A549 (cell line): ENCODE measurements at regions not wholly inside any gene's neighbourhood (a gene's known extent, or its start where the extent isn't known, plus 50 kb on each side); places are given as distances from the start of the nearest gene placed in this dataset.

Experiments used
- ATAC-seq, 2 experiments: fragments of 200-7000 bp in 1 of 2; fragments of >200 bp in 1 of 2; cut with Nextera tagmentation in 1 of 2; cut with Tn5 transposase in 1 of 2; 3 replicates each; pipeline versions ENCODE4 v1.8.0 to v1.9.1; 2018 to 2020; ENCODE audit warnings: mild to moderate bottlenecking in 1 of 2, moderate library complexity in 1 of 2
- CTCF ChIA-PET: fragments of 300-600 bp; sonication (Branson Sonifier 250); formaldehyde crosslinking; extraction: SDS; loops from one replicate; lab custom pipeline; 2021; ENCODE audit warnings: antibody characterized with exemption, inconsistent platforms; lab: Yijun Ruan, JAX
- POLR2A ChIA-PET: fragments of 350-600 bp; formaldehyde crosslinking; extraction: SDS; loops from one replicate; lab custom pipeline; 2021; ENCODE audit warnings: antibody characterized with exemption, inconsistent platforms; lab: Yijun Ruan, JAX
- DNase-seq, 2 experiments: peaks; one replicate each; pipeline versions ENCODE4 v3.0.0 to v3.0.0-alpha.2; 2011 to 2016; ENCODE audit warnings: low read depth in 1 of 2, low spot score in 1 of 2
- FAIRE-seq: peaks from 2 replicates; lab custom pipeline; 2011; peaks lifted over from hg19 to GRCh38; lab: Jason Lieb, UNC
- H3K27ac ChIP-seq, 2 experiments: fragments of >200 bp; sonication (Bioruptor Twin); formaldehyde crosslinking; 3 replicates each; pipeline ENCODE4 v1.5.1; 2016 to 2017
- H3K4me1 ChIP-seq: fragments of >200 bp; sonication (Bioruptor Twin); formaldehyde crosslinking; 3 replicates; pipeline ENCODE4 v1.6.1; 2016
- H3K4me2 ChIP-seq: fragments of >200 bp; sonication (Bioruptor Twin); formaldehyde crosslinking; 3 replicates; pipeline ENCODE4 v1.6.1; 2016
- H3K4me3 ChIP-seq: fragments of >200 bp; sonication (Bioruptor Twin); formaldehyde crosslinking; 3 replicates; pipeline ENCODE4 v1.5.1; 2016
- H3K9me3 ChIP-seq: fragments of >200 bp; sonication (Bioruptor Twin); formaldehyde crosslinking; 3 replicates; pipeline ENCODE4 v1.6.1; 2016
- CBX8 ChIP-seq: fragments of 200-600 bp; sonication (generic); IDR thresholded peaks from 2 replicates; pipeline ENCODE4 v1.6.1; 2016
- CEBPB ChIP-seq, 2 experiments: fragments of >200 bp in 1 of 2; sonication (Bioruptor Twin) in 1 of 2; formaldehyde crosslinking in 1 of 2; IDR thresholded peaks; 2 replicates each; pipeline ENCODE4 v1.6.1; 2012 to 2016
- CHD4 ChIP-seq: fragments of 200-600 bp; sonication (generic); IDR thresholded peaks from 2 replicates; pipeline ENCODE4 v1.6.1; 2016; ENCODE audit warnings: antibody characterized with exemption, mild to moderate bottlenecking, borderline replicate concordance
- FOSB ChIP-seq: fragments of 250-450 bp; sonication (Bioruptor Pico); IDR thresholded peaks from 2 replicates; pipeline ENCODE4 v1.5.0; 2020; ENCODE audit warnings: mild to moderate bottlenecking, moderate library complexity
- HOXA7 ChIP-seq: fragments of 250-450 bp; sonication (Bioruptor Pico); IDR thresholded peaks from 2 replicates; pipeline ENCODE4 v1.5.0; 2020; ENCODE audit warnings: mild to moderate bottlenecking, moderate library complexity
- HOXB5 ChIP-seq: fragments of 250-450 bp; sonication (Bioruptor Pico); IDR thresholded peaks from 2 replicates; pipeline ENCODE4 v1.5.0; 2020; ENCODE audit warnings: mild to moderate bottlenecking, moderate library complexity
- JUN ChIP-seq, 2 experiments: fragments of >200 bp; sonication (Bioruptor Twin); formaldehyde crosslinking; IDR thresholded peaks; 2 replicates in 1 of 2; 3 replicates in 1 of 2; pipeline ENCODE4 v1.6.1; 2016 to 2017
- MAZ ChIP-seq: fragments of 150-350 bp; IDR thresholded peaks from 2 replicates; pipeline ENCODE4 v1.6.1; 2014; ENCODE audit warnings: antibody characterized with exemption, low read depth, low read length, borderline replicate concordance
- POLR2A ChIP-seq: IDR thresholded peaks from 2 replicates; pipeline ENCODE4 v1.6.1; 2012; ENCODE audit warnings: mild to moderate bottlenecking, low read length
- RCOR1 ChIP-seq: fragments of 150-350 bp; IDR thresholded peaks from 2 replicates; pipeline ENCODE4 v1.6.1; 2014; ENCODE audit warnings: antibody characterized with exemption, low read length, low read depth
- RNF2 ChIP-seq: fragments of 200-600 bp; sonication (generic); IDR thresholded peaks from 2 replicates; pipeline ENCODE4 v1.6.1; 2016; ENCODE audit warnings: low read depth, mild to moderate bottlenecking, antibody characterized with exemption, moderate library complexity, borderline replicate concordance
- ZFP36 ChIP-seq: fragments of 450-650 bp; IDR thresholded peaks from 2 replicates; pipeline ENCODE4 v1.6.1; 2014; ENCODE audit warnings: borderline replicate concordance; ENCODE audit not compliant: partially characterized antibody
- ZNF302 ChIP-seq: fragments of 250-450 bp; sonication (Bioruptor Pico); IDR thresholded peaks from 2 replicates; pipeline ENCODE4 v1.9.0; 2021; ENCODE audit warnings: inconsistent platforms, mild to moderate bottlenecking, moderate library complexity
- ZSCAN20 ChIP-seq: fragments of 250-450 bp; sonication (Bioruptor Pico); IDR thresholded peaks from 2 replicates; pipeline ENCODE4 v1.8.0; 2022; ENCODE audit warnings: mild to moderate bottlenecking, moderate library complexity
- WGBS: methylation state at CpG from one replicate; pipeline ENCODE4 v1.1.6; 2017; ENCODE audit errors: missing lambda C conversion rate; 5-methylcytosine and 5-hydroxymethylcytosine counted together
- TF ChIP-seq, protein P1 (sequence below): fragments of >200 bp; sonication (Bioruptor Twin); formaldehyde crosslinking; IDR thresholded peaks from 2 replicates; pipeline ENCODE4 v1.6.1; 2016
- TF ChIP-seq, protein P2 (sequence below): IDR thresholded peaks from 2 replicates; pipeline ENCODE4 v1.6.1; 2012; ENCODE audit warnings: low read depth, borderline replicate concordance
- TF ChIP-seq, protein P3 (sequence below): IDR thresholded peaks from 2 replicates; pipeline ENCODE4 v1.6.1; 2012
- TF ChIP-seq, protein P4 (sequence below): IDR thresholded peaks from 2 replicates; pipeline ENCODE4 v1.6.1; 2012
- TF ChIP-seq, protein P5 (sequence below): fragments of >200 bp; sonication (Bioruptor Twin); formaldehyde crosslinking; IDR thresholded peaks from 3 replicates; pipeline ENCODE4 v1.6.1; 2016
- TF ChIP-seq, protein P6 (sequence below): fragments of >200 bp; sonication (Bioruptor Twin); formaldehyde crosslinking; IDR thresholded peaks from 3 replicates; pipeline ENCODE4 v1.5.1; 2016
- TF ChIP-seq, protein P7 (sequence below): fragments of 200-600 bp; sonication (generic); IDR thresholded peaks from 2 replicates; pipeline ENCODE4 v1.6.1; 2016; ENCODE audit warnings: antibody characterized with exemption, mild to moderate bottlenecking, moderate library complexity
- TF ChIP-seq, protein P8 (sequence below): fragments of 450-650 bp; IDR thresholded peaks from 2 replicates; pipeline ENCODE4 v1.6.1; 2014; ENCODE audit warnings: antibody characterized with exemption

DNA sequence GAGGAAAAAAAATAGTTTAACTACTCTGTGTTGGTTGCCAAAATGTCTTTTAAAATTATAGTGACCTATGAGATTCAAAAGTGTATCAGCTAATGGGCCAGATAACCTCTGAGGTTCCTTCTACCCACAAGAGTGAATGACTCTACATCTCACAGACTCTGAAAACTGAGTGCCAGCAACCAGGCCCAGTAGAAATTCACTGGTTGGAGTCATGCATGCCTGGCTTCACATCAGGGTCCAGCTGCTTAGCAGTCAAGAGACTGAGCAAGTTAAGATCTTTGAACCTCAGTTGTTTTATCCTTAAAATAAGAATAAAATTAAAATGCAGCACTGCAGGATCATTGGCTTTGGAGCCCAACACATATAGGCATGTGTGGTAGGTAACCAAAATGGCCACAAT lies 342.6 kb upstream of the NFIA start (continued):
- no peak for TF ChIP-seq HOXB5
- TF ChIP-seq, protein P1, sequence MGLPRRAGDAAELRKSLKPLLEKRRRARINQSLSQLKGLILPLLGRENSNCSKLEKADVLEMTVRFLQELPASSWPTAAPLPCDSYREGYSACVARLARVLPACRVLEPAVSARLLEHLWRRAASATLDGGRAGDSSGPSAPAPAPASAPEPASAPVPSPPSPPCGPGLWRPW = no peak
- no peak for TF ChIP-seq RNF2
- TF ChIP-seq HOXA7 (CRISPR knock-in tag) = no peak
- TF ChIP-seq ZSCAN20 (CRISPR knock-in tag) = no peak
- no peak for TF ChIP-seq CEBPB (IDR thresholded peaks at IDR 0.05)
- TF ChIP-seq, protein P2, sequence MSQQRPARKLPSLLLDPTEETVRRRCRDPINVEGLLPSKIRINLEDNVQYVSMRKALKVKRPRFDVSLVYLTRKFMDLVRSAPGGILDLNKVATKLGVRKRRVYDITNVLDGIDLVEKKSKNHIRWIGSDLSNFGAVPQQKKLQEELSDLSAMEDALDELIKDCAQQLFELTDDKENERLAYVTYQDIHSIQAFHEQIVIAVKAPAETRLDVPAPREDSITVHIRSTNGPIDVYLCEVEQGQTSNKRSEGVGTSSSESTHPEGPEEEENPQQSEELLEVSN = no peak

DNA sequence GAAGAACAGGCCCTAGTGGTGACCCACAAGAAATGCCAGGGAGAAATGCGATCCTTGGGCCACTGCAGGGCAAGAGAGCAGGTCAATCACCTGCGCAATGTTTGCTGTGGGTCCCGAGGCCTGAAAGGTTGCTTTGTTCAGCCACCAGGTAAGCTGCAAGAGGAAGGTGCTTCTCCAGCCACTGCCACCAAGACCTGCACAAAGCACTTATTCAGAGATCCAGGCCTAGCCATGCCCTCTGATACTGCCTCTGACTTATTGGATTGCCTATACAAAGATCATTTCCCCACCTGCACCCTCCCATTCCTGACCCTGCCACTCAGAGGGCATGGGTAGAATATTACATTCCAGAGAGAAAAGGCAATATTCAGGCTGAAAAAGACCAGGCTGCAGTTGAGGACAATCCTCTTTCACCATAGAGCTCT lies 349.4 kb upstream of the NFIA start:
- Histone ChIP-seq H3K4me3 (no peak overlapping the region), H3K27ac (no peak overlapping the region), H3K4me2 (no peak overlapping the region)
- POLR2A ChIA-PET = no interaction called here
- CTCF ChIA-PET = no interaction called here
- ATAC-seq = no peak
- TF ChIP-seq CBX8 = no peak
- no peak for TF ChIP-seq FOSB (CRISPR knock-in tag)
- TF ChIP-seq, protein P3, sequence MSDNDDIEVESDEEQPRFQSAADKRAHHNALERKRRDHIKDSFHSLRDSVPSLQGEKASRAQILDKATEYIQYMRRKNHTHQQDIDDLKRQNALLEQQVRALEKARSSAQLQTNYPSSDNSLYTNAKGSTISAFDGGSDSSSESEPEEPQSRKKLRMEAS = no peak
- no peak for TF ChIP-seq JUN (IDR thresholded peaks at IDR 0.05)
- no peak for TF ChIP-seq POLR2A
- TF ChIP-seq ZNF302 (CRISPR knock-in tag) = no peak
- TF ChIP-seq HOXB5 = no peak
- TF ChIP-seq, protein P4, sequence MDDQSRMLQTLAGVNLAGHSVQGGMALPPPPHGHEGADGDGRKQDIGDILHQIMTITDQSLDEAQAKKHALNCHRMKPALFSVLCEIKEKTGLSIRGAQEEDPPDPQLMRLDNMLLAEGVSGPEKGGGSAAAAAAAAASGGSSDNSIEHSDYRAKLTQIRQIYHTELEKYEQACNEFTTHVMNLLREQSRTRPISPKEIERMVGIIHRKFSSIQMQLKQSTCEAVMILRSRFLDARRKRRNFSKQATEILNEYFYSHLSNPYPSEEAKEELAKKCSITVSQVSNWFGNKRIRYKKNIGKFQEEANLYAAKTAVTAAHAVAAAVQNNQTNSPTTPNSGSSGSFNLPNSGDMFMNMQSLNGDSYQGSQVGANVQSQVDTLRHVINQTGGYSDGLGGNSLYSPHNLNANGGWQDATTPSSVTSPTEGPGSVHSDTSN = no peak
- TF ChIP-seq CHD4 = no peak
- no peak for TF ChIP-seq ZSCAN20 (CRISPR knock-in tag)
- TF ChIP-seq, protein P5, sequence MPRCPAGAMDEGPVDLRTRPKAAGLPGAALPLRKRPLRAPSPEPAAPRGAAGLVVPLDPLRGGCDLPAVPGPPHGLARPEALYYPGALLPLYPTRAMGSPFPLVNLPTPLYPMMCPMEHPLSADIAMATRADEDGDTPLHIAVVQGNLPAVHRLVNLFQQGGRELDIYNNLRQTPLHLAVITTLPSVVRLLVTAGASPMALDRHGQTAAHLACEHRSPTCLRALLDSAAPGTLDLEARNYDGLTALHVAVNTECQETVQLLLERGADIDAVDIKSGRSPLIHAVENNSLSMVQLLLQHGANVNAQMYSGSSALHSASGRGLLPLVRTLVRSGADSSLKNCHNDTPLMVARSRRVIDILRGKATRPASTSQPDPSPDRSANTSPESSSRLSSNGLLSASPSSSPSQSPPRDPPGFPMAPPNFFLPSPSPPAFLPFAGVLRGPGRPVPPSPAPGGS = no peak
- TF ChIP-seq RCOR1 = no peak
- TF ChIP-seq MAZ = no peak
- TF ChIP-seq, protein P6, sequence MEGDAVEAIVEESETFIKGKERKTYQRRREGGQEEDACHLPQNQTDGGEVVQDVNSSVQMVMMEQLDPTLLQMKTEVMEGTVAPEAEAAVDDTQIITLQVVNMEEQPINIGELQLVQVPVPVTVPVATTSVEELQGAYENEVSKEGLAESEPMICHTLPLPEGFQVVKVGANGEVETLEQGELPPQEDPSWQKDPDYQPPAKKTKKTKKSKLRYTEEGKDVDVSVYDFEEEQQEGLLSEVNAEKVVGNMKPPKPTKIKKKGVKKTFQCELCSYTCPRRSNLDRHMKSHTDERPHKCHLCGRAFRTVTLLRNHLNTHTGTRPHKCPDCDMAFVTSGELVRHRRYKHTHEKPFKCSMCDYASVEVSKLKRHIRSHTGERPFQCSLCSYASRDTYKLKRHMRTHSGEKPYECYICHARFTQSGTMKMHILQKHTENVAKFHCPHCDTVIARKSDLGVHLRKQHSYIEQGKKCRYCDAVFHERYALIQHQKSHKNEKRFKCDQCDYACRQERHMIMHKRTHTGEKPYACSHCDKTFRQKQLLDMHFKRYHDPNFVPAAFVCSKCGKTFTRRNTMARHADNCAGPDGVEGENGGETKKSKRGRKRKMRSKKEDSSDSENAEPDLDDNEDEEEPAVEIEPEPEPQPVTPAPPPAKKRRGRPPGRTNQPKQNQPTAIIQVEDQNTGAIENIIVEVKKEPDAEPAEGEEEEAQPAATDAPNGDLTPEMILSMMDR = no peak
- TF ChIP-seq, protein P7, sequence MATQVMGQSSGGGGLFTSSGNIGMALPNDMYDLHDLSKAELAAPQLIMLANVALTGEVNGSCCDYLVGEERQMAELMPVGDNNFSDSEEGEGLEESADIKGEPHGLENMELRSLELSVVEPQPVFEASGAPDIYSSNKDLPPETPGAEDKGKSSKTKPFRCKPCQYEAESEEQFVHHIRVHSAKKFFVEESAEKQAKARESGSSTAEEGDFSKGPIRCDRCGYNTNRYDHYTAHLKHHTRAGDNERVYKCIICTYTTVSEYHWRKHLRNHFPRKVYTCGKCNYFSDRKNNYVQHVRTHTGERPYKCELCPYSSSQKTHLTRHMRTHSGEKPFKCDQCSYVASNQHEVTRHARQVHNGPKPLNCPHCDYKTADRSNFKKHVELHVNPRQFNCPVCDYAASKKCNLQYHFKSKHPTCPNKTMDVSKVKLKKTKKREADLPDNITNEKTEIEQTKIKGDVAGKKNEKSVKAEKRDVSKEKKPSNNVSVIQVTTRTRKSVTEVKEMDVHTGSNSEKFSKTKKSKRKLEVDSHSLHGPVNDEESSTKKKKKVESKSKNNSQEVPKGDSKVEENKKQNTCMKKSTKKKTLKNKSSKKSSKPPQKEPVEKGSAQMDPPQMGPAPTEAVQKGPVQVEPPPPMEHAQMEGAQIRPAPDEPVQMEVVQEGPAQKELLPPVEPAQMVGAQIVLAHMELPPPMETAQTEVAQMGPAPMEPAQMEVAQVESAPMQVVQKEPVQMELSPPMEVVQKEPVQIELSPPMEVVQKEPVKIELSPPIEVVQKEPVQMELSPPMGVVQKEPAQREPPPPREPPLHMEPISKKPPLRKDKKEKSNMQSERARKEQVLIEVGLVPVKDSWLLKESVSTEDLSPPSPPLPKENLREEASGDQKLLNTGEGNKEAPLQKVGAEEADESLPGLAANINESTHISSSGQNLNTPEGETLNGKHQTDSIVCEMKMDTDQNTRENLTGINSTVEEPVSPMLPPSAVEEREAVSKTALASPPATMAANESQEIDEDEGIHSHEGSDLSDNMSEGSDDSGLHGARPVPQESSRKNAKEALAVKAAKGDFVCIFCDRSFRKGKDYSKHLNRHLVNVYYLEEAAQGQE = no peak
- TF ChIP-seq ZFP36 = no peak
- TF ChIP-seq, protein P8, sequence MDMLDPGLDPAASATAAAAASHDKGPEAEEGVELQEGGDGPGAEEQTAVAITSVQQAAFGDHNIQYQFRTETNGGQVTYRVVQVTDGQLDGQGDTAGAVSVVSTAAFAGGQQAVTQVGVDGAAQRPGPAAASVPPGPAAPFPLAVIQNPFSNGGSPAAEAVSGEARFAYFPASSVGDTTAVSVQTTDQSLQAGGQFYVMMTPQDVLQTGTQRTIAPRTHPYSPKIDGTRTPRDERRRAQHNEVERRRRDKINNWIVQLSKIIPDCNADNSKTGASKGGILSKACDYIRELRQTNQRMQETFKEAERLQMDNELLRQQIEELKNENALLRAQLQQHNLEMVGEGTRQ = no peak
- no peak for TF ChIP-seq RNF2
- TF ChIP-seq, all 56 proteins: peak for 0
- no peak for DNase-seq
- no peaks in the 10 kb centered on the region for H3K9me3 ChIP-seq
- no peak for FAIRE-seq
- WGBS = 22% methylated on average over 3 of the region's 3 CpGs
- no peaks in the 10 kb centered on the region for H3K4me1 ChIP-seq
